ENCODE measurements at regions not wholly inside any gene's neighbourhood (a gene's known extent, or its start where the extent isn't known, plus 50 kb on each side); places are given as distances from the start of the nearest gene placed in this dataset.

DNA sequence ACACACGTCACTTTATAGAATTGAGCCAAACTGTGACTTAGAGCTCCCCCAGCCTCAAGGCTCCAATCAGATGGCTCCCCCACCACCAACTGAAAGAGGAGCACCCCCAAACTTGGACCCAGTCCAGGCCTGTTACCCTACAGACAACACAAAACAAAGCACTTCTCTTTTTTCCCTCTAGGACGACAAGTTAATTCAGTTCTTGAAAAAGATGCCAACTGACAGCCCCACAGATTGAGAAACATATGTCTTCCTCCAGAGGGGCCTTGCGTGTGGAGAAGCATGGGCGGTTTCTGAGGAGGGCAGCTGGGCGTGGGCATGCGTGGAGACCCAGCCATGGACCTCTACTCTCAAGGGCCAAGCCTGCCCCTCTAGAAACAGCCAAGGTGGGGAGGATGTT lies 229.5 kb downstream of the SHQ1 start:
- no peak for TF ChIP-seq POLR2A (IDR thresholded peaks at IDR 0.05; ENCODE audit: low read depth, low read length)
- no peak for TF ChIP-seq TAF1 (IDR thresholded peaks at IDR 0.05; ENCODE audit: borderline replicate concordance, low read depth, low read length)
- no peak for TF ChIP-seq POLR2AphosphoS5 (IDR thresholded peaks at IDR 0.05; ENCODE audit: low read depth, low read length)
